ENCODE measurements at regions not wholly inside any gene's neighbourhood (a gene's known extent, or its start where the extent isn't known, plus 50 kb on each side); places are given as distances from the start of the nearest gene placed in this dataset.

- Histone ChIP-seq H3K9me3 (no peaks in the 10 kb centered on the region), H3K36me3 (no peaks in the 10 kb centered on the region), H3K4me3 (no peak overlapping the region), H3K27ac (no peak overlapping the region), H3K27me3 (no peaks in the 10 kb centered on the region), H3K4me1 (no peaks in the 10 kb centered on the region)
- no peak for DNase-seq
- TF ChIP-seq POLR2A (IDR thresholded peaks at IDR 0.05) = no peak
- TF ChIP-seq CTCF (IDR thresholded peaks at IDR 0.05) = no peak
Measured at GRCh38 chr17:79353016-79353415, 257.8 kb downstream of the RBFOX3 start.

- Histone ChIP-seq H3K36me3 (no peaks in the 10 kb centered on the region), H3K9me3 (no peaks in the 10 kb centered on the region), H3K27me3 (no peaks in the 10 kb centered on the region), H3K4me1 (no peaks in the 10 kb centered on the region), H3K27ac (no peak overlapping the region), H3K4me3 (no peak overlapping the region)
- TF ChIP-seq CTCF (IDR thresholded peaks at IDR 0.05) = no peak
- no peak for TF ChIP-seq POLR2A (IDR thresholded peaks at IDR 0.05)
- DNase-seq = no peak
Measured at GRCh38 chr17:79350533-79350932, 260.3 kb downstream of the RBFOX3 start.

- no peak for DNase-seq
- Histone ChIP-seq H3K4me3 (no peak overlapping the region), H3K9me3 (no peaks in the 10 kb centered on the region), H3K27ac (no peak overlapping the region), H3K4me1 (no peaks in the 10 kb centered on the region), H3K36me3 (no peaks in the 10 kb centered on the region), H3K27me3 (no peaks in the 10 kb centered on the region)
- no peak for TF ChIP-seq CTCF (IDR thresholded peaks at IDR 0.05)
- no peak for TF ChIP-seq POLR2A (IDR thresholded peaks at IDR 0.05)
Measured at GRCh38 chr17:79349506-79350400, 261.1 kb downstream of the RBFOX3 start.

- no peak for TF ChIP-seq POLR2A (IDR thresholded peaks at IDR 0.05)
- no peak for TF ChIP-seq CTCF (IDR thresholded peaks at IDR 0.05)
- no peaks in the 10 kb centered on the region for H3K36me3 ChIP-seq
- H3K27me3 ChIP-seq = no peaks in the 10 kb centered on the region
- DNase-seq = no peak
- no peaks in the 10 kb centered on the region for H3K9me3 ChIP-seq
- H3K4me1 ChIP-seq = no peaks in the 10 kb centered on the region
- no peak overlapping the region for H3K4me3 ChIP-seq
- no peak overlapping the region for H3K27ac ChIP-seq
Measured at GRCh38 chr17:79342376-79342775, 267.8 kb downstream of the ENGASE start.

GRCh38 chr17:79341816-79342215 lies 267.2 kb downstream of the ENGASE start:
- TF ChIP-seq POLR2A (IDR thresholded peaks at IDR 0.05) = no peak
- TF ChIP-seq CTCF (IDR thresholded peaks at IDR 0.05) = no peak
- no peaks in the 10 kb centered on the region for H3K36me3 ChIP-seq
- no peak overlapping the region for H3K4me3 ChIP-seq
- H3K27ac ChIP-seq = peak overlapping the region in 2 of 4 donors; percentile 55 to 79
- DNase-seq = no peak
- H3K27me3 ChIP-seq = no peaks in the 10 kb centered on the region
- no peaks in the 10 kb centered on the region for H3K4me1 ChIP-seq
- H3K9me3 ChIP-seq = no peaks in the 10 kb centered on the region
